ENCODE measurements at regions not wholly inside any gene's neighbourhood (a gene's known extent, or its start where the extent isn't known, plus 50 kb on each side); places are given as distances from the start of the nearest gene placed in this dataset.
"Not testable (repeated sequence)": the region's sequence is repeated elsewhere in the genome, so short reads cannot be mapped to it uniquely, and the experiment has no call there.

- WGBS, 2 donors = 76 to 86% methylated on average over 15 of the region's 15 CpGs
- Histone ChIP-seq H3K27me3 (peaks cover 0 to 74% (median 32%) of the 10 kb centered on the region in 3 donors), H3K9me3 (no peaks in the 10 kb centered on the region), H3K36me3 (no peaks in the 10 kb centered on the region), H3K27ac (no peak overlapping the region), H3K4me3 (no peak overlapping the region), H3K4me1 (no peaks in the 10 kb centered on the region)
- DNase-seq = no peak
- intact Hi-C loops (cut with DNase I) = no loop called here
- TF ChIP-seq POLR2AphosphoS5 (IDR thresholded peaks at IDR 0.05) = no peak
- TF ChIP-seq POLR2A (IDR thresholded peaks at IDR 0.05) = no peak
- TF ChIP-seq EP300 (IDR thresholded peaks at IDR 0.05) = no peak
- TF ChIP-seq CTCF (IDR thresholded peaks at IDR 0.05) = no peak
Observed at GRCh38 chr22:49453771-49454170, 373.9 kb downstream of the BRD1 start.

GRCh38 chr22:49453019-49453418 is 374.7 kb downstream of the BRD1 start:
- H3K4me1 ChIP-seq; H3K27ac ChIP-seq; H3K36me3 ChIP-seq; H3K9me3 ChIP-seq; DNase-seq; intact Hi-C loops (cut with DNase I); H3K4me3 ChIP-seq: not testable (repeated sequence)
- WGBS, 2 donors = 78 to 89% methylated on average over 1 of the region's 1 CpG
- H3K27me3 ChIP-seq = peaks cover 0 to 75% (median 35%) of the 10 kb centered on the region in 3 donors

- Histone ChIP-seq H3K4me3 (no peak overlapping the region), H3K9me3 (no peaks in the 10 kb centered on the region), H3K36me3 (no peaks in the 10 kb centered on the region), H3K4me1 (no peaks in the 10 kb centered on the region), H3K27ac (no peak overlapping the region), H3K27me3 (peaks cover 0 to 75% (median 34%) of the 10 kb centered on the region in 3 donors)
- no peak for DNase-seq
- intact Hi-C loops (cut with DNase I) = no loop called here
- TF ChIP-seq POLR2A (IDR thresholded peaks at IDR 0.05) = no peak
- TF ChIP-seq POLR2AphosphoS5 (IDR thresholded peaks at IDR 0.05) = no peak
- TF ChIP-seq CTCF (IDR thresholded peaks at IDR 0.05) = no peak
- 93 to 96% methylated on average over 2 of the region's 2 CpGs for WGBS, 2 donors
Observed at GRCh38 chr22:49452362-49452946, 375.2 kb downstream of the BRD1 start.

GRCh38 chr22:49451070-49451840 is 376.4 kb downstream of the BRD1 start:
- Histone ChIP-seq H3K27me3 (peaks cover 0 to 74% (median 34%) of the 10 kb centered on the region in 3 donors), H3K36me3 (no peaks in the 10 kb centered on the region), H3K4me1 (no peaks in the 10 kb centered on the region), H3K27ac (no peak overlapping the region), H3K9me3 (no peaks in the 10 kb centered on the region), H3K4me3 (no peak overlapping the region)
- 63 to 67% methylated on average over 17 of the region's 17 CpGs for WGBS, 2 donors
- DNase-seq = no peak
- TF ChIP-seq CTCF (IDR thresholded peaks at IDR 0.05) = no peak
- intact Hi-C loops (cut with DNase I) = no loop called here

- Histone ChIP-seq H3K4me3 (no peak overlapping the region), H3K27ac (no peak overlapping the region), H3K9me3 (no peaks in the 10 kb centered on the region), H3K27me3 (peaks cover 0 to 75% (median 28%) of the 10 kb centered on the region in 3 donors), H3K4me1 (no peaks in the 10 kb centered on the region), H3K36me3 (no peaks in the 10 kb centered on the region)
- DNase-seq = no peak
- intact Hi-C loops (cut with DNase I) = no loop called here
- 16 to 19% methylated on average over 9 of the region's 9 CpGs for WGBS, 2 donors
- TF ChIP-seq EP300 (IDR thresholded peaks at IDR 0.05) (no peak), POLR2AphosphoS5 (IDR thresholded peaks at IDR 0.05) (no peak), POLR2A (IDR thresholded peaks at IDR 0.05) (no peak), CTCF (IDR thresholded peaks at IDR 0.05) (no peak)
Observed at GRCh38 chr22:49450498-49450897, 377.2 kb downstream of the BRD1 start.
